ENCODE measurements at regions not wholly inside any gene's neighbourhood (a gene's known extent, or its start where the extent isn't known, plus 50 kb on each side); places are given as distances from the start of the nearest gene placed in this dataset.

DNA sequence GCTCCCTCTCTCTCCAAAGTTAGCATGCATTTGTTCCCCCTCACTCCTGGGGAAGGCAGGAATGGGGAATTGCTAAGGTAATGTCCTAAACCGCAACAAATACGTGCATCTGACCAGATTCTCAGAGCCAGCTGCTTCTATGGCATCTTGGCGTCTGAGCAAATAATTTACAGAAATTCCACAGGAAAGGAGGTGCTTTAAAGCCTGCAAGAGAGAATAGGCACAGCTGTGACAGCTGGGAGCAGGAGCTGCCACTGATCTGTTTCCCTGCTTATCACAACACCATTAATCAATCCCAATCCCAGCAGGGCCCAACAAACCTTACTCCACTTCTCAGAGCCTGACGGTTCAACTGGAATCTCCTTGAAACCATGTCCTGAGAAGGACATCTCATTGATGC is 83.5 kb upstream of the ZNF281 start:
- TF ChIP-seq CTCF (optimal IDR thresholded peaks at IDR 0.05 in 1 of 3, IDR thresholded peaks at IDR 0.05 in 1 of 3, conservative IDR thresholded peaks at IDR 0.05 in 1 of 3; ENCODE audit: extremely low read depth in 1 of 3, insufficient read depth in 2 of 3, low read length in 3 of 3) (no peak), EZH2 (IDR thresholded peaks at IDR 0.05; ENCODE audit: low read length) (no peak)
